ENCODE measurements at regions not wholly inside any gene's neighbourhood (a gene's known extent, or its start where the extent isn't known, plus 50 kb on each side); places are given as distances from the start of the nearest gene placed in this dataset.

DNA sequence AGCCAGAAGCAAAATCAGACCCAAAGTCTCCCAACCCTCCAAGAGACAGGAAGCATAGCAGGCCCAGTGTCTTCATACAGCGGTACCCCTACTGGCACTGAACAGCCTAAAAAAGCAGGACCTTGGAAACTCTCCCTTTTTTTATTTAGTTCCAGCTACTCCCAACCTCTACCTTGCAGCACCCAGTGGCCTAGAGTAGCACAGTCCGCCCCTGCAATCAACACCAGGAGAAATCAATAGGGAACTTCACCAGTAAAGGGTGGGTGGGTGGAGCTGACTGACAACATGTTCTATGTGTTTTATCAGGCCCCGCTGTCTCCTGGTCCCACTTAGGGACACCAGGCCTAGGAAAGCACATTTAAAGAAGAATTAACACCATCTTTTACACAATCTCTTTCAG is 378.5 kb upstream of the CT83 start:
- Histone ChIP-seq H2AFZ (replicated peaks) (no peak overlapping the region), H3K27ac (no peak overlapping the region), H3K9me3 (ENCODE audit: low read depth) (no peaks in the 10 kb centered on the region), H4K20me1 (ENCODE audit: low read depth) (no peaks in the 10 kb centered on the region), H3F3A (ENCODE audit: low read depth) (no peaks in the 10 kb centered on the region), H3K4me3 (no peak overlapping the region), H3K27me3 (no peaks in the 10 kb centered on the region), H3K36me3 (no peaks in the 10 kb centered on the region), H3K4me1 (no peaks in the 10 kb centered on the region), H3K79me2 (ENCODE audit: low read depth) (no peaks in the 10 kb centered on the region), H3K4me2 (no peak overlapping the region), H3K9ac (no peak overlapping the region)
- Mint-ChIP-seq H3K36me3 (no peaks in the 10 kb centered on the region), H3K27ac (no peak overlapping the region), H3K27me3 (ENCODE audit: insufficient read depth, low read depth) (peaks cover 2% of the 10 kb centered on the region), H3K4me3 (no peak overlapping the region), H3K9me3 (no peaks in the 10 kb centered on the region), H3K4me1 (no peaks in the 10 kb centered on the region)
- TF ChIP-seq EZH2phosphoT487 (IDR thresholded peaks at IDR 0.05) (no peak), EZH2 (IDR thresholded peaks at IDR 0.05) (no peak)
- TF ChIP-seq, protein P1, sequence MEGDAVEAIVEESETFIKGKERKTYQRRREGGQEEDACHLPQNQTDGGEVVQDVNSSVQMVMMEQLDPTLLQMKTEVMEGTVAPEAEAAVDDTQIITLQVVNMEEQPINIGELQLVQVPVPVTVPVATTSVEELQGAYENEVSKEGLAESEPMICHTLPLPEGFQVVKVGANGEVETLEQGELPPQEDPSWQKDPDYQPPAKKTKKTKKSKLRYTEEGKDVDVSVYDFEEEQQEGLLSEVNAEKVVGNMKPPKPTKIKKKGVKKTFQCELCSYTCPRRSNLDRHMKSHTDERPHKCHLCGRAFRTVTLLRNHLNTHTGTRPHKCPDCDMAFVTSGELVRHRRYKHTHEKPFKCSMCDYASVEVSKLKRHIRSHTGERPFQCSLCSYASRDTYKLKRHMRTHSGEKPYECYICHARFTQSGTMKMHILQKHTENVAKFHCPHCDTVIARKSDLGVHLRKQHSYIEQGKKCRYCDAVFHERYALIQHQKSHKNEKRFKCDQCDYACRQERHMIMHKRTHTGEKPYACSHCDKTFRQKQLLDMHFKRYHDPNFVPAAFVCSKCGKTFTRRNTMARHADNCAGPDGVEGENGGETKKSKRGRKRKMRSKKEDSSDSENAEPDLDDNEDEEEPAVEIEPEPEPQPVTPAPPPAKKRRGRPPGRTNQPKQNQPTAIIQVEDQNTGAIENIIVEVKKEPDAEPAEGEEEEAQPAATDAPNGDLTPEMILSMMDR (IDR thresholded peaks at IDR 0.05): no peak
- DNase-seq (ENCODE audit: low spot score): no peak

DNA sequence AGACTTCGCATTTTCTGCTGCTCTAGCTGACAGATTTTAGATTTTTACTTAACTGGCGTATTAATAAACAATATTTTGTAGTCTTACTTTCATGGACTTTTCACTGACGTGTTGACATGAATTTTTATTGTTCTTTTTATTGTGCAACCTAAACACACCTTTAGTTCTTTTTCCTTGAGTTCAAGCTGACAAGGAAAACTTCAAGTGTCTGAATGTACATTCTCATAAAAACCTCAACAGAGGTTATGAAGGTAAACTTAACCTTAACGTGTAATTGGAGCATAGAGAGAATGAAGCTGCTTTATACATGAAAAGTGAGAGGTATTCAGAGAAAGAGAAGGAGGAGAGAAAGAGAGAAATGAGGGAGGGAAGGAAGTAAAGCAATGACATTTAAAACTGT is 364.3 kb upstream of the CT83 start:
- no peak overlapping the region for H3K4me3 ChIP-seq
- H3K4me2 ChIP-seq: no peak overlapping the region
- H2AFZ ChIP-seq (replicated peaks): no peak overlapping the region
- no peaks in the 10 kb centered on the region for H3K79me2 ChIP-seq (ENCODE audit: low read depth)
- H3K27ac Mint-ChIP-seq: no peak overlapping the region
- H3K27ac ChIP-seq: no peak overlapping the region
- TF ChIP-seq EZH2 (IDR thresholded peaks at IDR 0.05) (no peak), EZH2phosphoT487 (IDR thresholded peaks at IDR 0.05) (no peak)
- TF ChIP-seq, protein P1 (IDR thresholded peaks at IDR 0.05): no peak
- no peaks in the 10 kb centered on the region for H3K27me3 Mint-ChIP-seq (ENCODE audit: insufficient read depth, low read depth)
- H3K9me3 Mint-ChIP-seq: peaks cover 3% of the 10 kb centered on the region
- H3K27me3 ChIP-seq: no peaks in the 10 kb centered on the region
- no peaks in the 10 kb centered on the region for H3K36me3 ChIP-seq
- H3F3A ChIP-seq (ENCODE audit: low read depth): no peaks in the 10 kb centered on the region
- H3K9ac ChIP-seq: no peak overlapping the region
- no peak for DNase-seq (ENCODE audit: low spot score)
- H4K20me1 ChIP-seq (ENCODE audit: low read depth): no peaks in the 10 kb centered on the region
- H3K4me3 Mint-ChIP-seq: no peak overlapping the region
- peaks cover 6% of the 10 kb centered on the region for H3K4me1 ChIP-seq
- H3K36me3 Mint-ChIP-seq: no peaks in the 10 kb centered on the region
- no peaks in the 10 kb centered on the region for H3K9me3 ChIP-seq (ENCODE audit: low read depth)
- H3K4me1 Mint-ChIP-seq: peaks cover 7% of the 10 kb centered on the region

GRCh38 chrX:116824785-116825184 is 362.0 kb upstream of the CT83 start:
- no peak overlapping the region for H2AFZ ChIP-seq (replicated peaks)
- H3K27ac Mint-ChIP-seq: peak overlapping the region; percentile 11
- H3K36me3 Mint-ChIP-seq: no peaks in the 10 kb centered on the region
- TF ChIP-seq EZH2 (IDR thresholded peaks at IDR 0.05): no peak
- TF ChIP-seq, protein P1 (IDR thresholded peaks at IDR 0.05): no peak
- TF ChIP-seq EZH2phosphoT487 (IDR thresholded peaks at IDR 0.05): no peak
- peaks cover 7% of the 10 kb centered on the region for H3K4me1 Mint-ChIP-seq
- no peaks in the 10 kb centered on the region for H3K79me2 ChIP-seq (ENCODE audit: low read depth)
- no peaks in the 10 kb centered on the region for H3K27me3 Mint-ChIP-seq (ENCODE audit: insufficient read depth, low read depth)
- H3K27me3 ChIP-seq: no peaks in the 10 kb centered on the region
- H3K9ac ChIP-seq: no peak overlapping the region
- H3K9me3 ChIP-seq (ENCODE audit: low read depth): no peaks in the 10 kb centered on the region
- no peaks in the 10 kb centered on the region for H4K20me1 ChIP-seq (ENCODE audit: low read depth)
- H3K4me1 ChIP-seq: peaks cover 6% of the 10 kb centered on the region
- H3K4me3 ChIP-seq: no peak overlapping the region
- peak overlapping the region; percentile 19 for H3K4me2 ChIP-seq
- no peaks in the 10 kb centered on the region for H3K36me3 ChIP-seq
- peak; percentile 58 for DNase-seq (ENCODE audit: low spot score)
- H3F3A ChIP-seq (ENCODE audit: low read depth): no peaks in the 10 kb centered on the region
- no peak overlapping the region for H3K27ac ChIP-seq
- H3K9me3 Mint-ChIP-seq: peaks cover 3% of the 10 kb centered on the region
- no peak overlapping the region for H3K4me3 Mint-ChIP-seq

Data from neural progenitor cell (in vitro differentiated cells).